Tibial nerve (tissue), 4 donors: ENCODE measurements at regions not wholly inside any gene's neighbourhood (a gene's known extent, or its start where the extent isn't known, plus 50 kb on each side); places are given as distances from the start of the nearest gene placed in this dataset.

Experiments used
- DNase-seq, 2 donors: peaks; one replicate each; pipeline ENCODE4 v3.0.0-alpha.2; 2019; ENCODE audit warnings: low spot score in 2 of 2
- H3K27ac ChIP-seq, 4 donors: fragments of 200-600 bp; sonication (generic) in 3 of 4; one replicate each; pipeline ENCODE4 v1.5.1; 2017 to 2019; ENCODE audit warnings: mild to moderate bottlenecking in 1 of 4
- H3K27me3 ChIP-seq, 2 donors: fragments of 200-600 bp; sonication (generic) in 1 of 2; one replicate each; pipeline versions ENCODE4 v1.5.1 to v1.6.0; 2017 to 2019
- H3K36me3 ChIP-seq, 3 donors: fragments of 200-600 bp; sonication (generic); one replicate each; pipeline ENCODE4 v1.5.1; 2018 to 2019
- H3K4me1 ChIP-seq, 4 donors: fragments of 200-600 bp; sonication (generic) in 3 of 4; one replicate each; pipeline ENCODE4 v1.5.1; 2017 to 2019
- H3K4me3 ChIP-seq, 4 donors: fragments of 200-600 bp; sonication (generic) in 3 of 4; one replicate each; pipeline ENCODE4 v1.5.1; 2017 to 2019; ENCODE audit warnings: mild to moderate bottlenecking in 1 of 4, moderate library complexity in 1 of 4
- H3K9me3 ChIP-seq, 4 donors: fragments of 200-600 bp; sonication (generic) in 3 of 4; one replicate each; pipeline ENCODE4 v1.5.1; 2017 to 2019
- EP300 ChIP-seq, 2 donors: sonication (generic); formaldehyde crosslinking; IDR thresholded peaks; one replicate each; pipeline ENCODE4 v1.6.1; 2017; ENCODE audit warnings: antibody characterized with exemption in 2 of 2, mild to moderate bottlenecking in 1 of 2
- POLR2A ChIP-seq, 2 donors: fragments of 450-650 bp; IDR thresholded peaks; one replicate each; pipeline ENCODE4 v1.6.1; 2017; ENCODE audit warnings: antibody characterized with exemption in 2 of 2, mild to moderate bottlenecking in 2 of 2, moderate library complexity in 2 of 2
- WGBS, 2 donors: methylation state at CpG; one replicate each; pipeline ENCODE4 v1.1.5; 2018; 5-methylcytosine and 5-hydroxymethylcytosine counted together
- TF ChIP-seq, protein P1 (sequence below), 5 experiments: fragments of 200-600 bp in 3 of 5; fragments of 450-650 bp in 2 of 5; sonication (generic) in 3 of 5; IDR thresholded peaks; one replicate each; pipeline ENCODE4 v1.5.1; 2016 to 2019; ENCODE audit warnings: antibody characterized with exemption in 5 of 5, mild to moderate bottlenecking in 3 of 5, moderate library complexity in 2 of 5

- Histone ChIP-seq H3K27me3 (no peaks in the 10 kb centered on the region), H3K36me3 (no peaks in the 10 kb centered on the region)
- WGBS, 2 donors = 60 to 75% methylated on average over 1 of the region's 1 CpG
Measured at GRCh38 chr7:8314566-8314965, 52.6 kb upstream of the ICA1 start.

DNA sequence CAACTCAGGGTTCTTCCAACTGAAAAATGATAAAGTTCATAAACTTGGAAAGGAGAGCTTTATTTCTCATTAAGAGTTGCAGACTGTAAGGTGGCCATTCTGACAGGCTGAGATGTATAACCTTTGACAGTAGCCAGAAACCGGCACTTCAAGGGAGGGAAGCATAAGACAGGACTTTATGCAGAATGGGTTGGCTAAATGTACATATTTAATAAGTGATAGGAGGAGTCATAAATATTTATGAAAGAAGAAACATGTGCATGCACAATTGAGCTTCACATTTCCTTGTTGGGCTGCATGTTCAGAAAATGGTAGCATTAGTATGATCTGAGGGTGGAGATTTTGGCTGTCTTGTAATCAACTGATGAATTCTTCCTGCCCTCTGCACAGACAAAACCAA lies 57.1 kb upstream of the ICA1 start:
- Histone ChIP-seq H3K27me3 (no peaks in the 10 kb centered on the region), H3K4me1 (no peaks in the 10 kb centered on the region), H3K9me3 (peaks cover 0 to 23% (median 0%) of the 10 kb centered on the region in 4 donors), H3K27ac (no peak overlapping the region), H3K36me3 (no peaks in the 10 kb centered on the region), H3K4me3 (no peak overlapping the region)
- TF ChIP-seq POLR2A (IDR thresholded peaks at IDR 0.05) (no peak), EP300 (IDR thresholded peaks at IDR 0.05) (no peak)
- TF ChIP-seq, protein P1, sequence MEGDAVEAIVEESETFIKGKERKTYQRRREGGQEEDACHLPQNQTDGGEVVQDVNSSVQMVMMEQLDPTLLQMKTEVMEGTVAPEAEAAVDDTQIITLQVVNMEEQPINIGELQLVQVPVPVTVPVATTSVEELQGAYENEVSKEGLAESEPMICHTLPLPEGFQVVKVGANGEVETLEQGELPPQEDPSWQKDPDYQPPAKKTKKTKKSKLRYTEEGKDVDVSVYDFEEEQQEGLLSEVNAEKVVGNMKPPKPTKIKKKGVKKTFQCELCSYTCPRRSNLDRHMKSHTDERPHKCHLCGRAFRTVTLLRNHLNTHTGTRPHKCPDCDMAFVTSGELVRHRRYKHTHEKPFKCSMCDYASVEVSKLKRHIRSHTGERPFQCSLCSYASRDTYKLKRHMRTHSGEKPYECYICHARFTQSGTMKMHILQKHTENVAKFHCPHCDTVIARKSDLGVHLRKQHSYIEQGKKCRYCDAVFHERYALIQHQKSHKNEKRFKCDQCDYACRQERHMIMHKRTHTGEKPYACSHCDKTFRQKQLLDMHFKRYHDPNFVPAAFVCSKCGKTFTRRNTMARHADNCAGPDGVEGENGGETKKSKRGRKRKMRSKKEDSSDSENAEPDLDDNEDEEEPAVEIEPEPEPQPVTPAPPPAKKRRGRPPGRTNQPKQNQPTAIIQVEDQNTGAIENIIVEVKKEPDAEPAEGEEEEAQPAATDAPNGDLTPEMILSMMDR (IDR thresholded peaks at IDR 0.05) = no peak
- DNase-seq = no peak
- WGBS, 2 donors = 83 to 87% methylated on average over 1 of the region's 1 CpG

More at GRCh38 chr7:8314566-8314965, 52.6 kb upstream of the ICA1 start:
- H3K9me3 ChIP-seq = peaks cover 0 to 37% (median 0%) of the 10 kb centered on the region in 4 donors
- no peak overlapping the region for H3K27ac ChIP-seq
- H3K4me3 ChIP-seq = no peak overlapping the region
- no peak for DNase-seq
- no peaks in the 10 kb centered on the region for H3K4me1 ChIP-seq
- TF ChIP-seq, protein P1 (IDR thresholded peaks at IDR 0.05) = no peak
- TF ChIP-seq POLR2A (IDR thresholded peaks at IDR 0.05) = no peak
- no peak for TF ChIP-seq EP300 (IDR thresholded peaks at IDR 0.05)

DNA sequence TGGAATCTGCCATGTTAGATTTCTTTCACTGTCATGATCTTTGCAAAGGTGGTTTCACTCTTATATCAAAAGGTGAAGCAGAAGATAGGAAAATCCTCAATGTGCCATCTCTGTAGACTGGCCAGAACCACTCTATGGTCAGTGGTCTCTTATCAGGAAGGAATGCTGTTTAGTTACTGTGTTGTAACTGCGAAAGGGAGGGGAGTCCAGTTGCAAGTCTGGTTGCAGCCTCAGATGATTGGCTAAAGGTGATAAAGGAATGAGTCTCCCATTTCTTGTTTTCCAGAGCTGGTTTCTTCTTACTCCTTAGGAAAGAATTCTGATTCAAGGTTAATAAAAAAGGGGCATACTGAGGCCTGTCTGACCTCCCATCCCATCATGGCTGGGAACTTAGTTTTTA lies 58.2 kb upstream of the ICA1 start:
- H3K4me1 ChIP-seq = no peaks in the 10 kb centered on the region
- no peaks in the 10 kb centered on the region for H3K36me3 ChIP-seq
- H3K9me3 ChIP-seq = peaks cover 0 to 12% (median 0%) of the 10 kb centered on the region in 4 donors
- 94% methylated on average over 1 of the region's 1 CpG for WGBS, 2 donors
- no peak overlapping the region for H3K4me3 ChIP-seq
- no peak overlapping the region for H3K27ac ChIP-seq
- H3K27me3 ChIP-seq = no peaks in the 10 kb centered on the region
- no peak for DNase-seq
- TF ChIP-seq, protein P1 (IDR thresholded peaks at IDR 0.05) = no peak
- no peak for TF ChIP-seq EP300 (IDR thresholded peaks at IDR 0.05)
- TF ChIP-seq POLR2A (IDR thresholded peaks at IDR 0.05) = no peak

DNA sequence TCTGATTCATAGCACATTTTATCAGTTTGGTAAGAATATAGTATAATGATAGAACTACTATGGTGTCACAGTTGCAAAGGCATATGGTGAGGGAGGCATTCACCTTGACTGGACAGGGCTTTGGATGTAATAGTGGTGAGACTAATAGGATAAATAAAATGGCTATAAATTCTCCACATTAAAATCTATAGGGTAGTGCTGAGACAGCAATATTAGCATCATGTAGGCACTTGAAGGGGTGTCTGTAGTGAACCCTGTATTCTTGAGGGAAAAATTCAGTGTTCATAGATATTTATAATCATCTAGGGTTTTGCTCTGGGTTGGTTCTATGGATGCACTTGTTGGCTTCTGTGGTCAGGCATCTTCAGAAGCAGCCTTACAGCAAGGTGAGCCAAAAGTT lies 59.3 kb upstream of the ICA1 start:
- Histone ChIP-seq H3K27me3 (no peaks in the 10 kb centered on the region), H3K4me1 (no peaks in the 10 kb centered on the region), H3K36me3 (no peaks in the 10 kb centered on the region), H3K9me3 (peaks cover 0 to 6% (median 0%) of the 10 kb centered on the region in 4 donors), H3K4me3 (no peak overlapping the region), H3K27ac (no peak overlapping the region)
- TF ChIP-seq EP300 (IDR thresholded peaks at IDR 0.05) = no peak
- TF ChIP-seq, protein P1 (IDR thresholded peaks at IDR 0.05) = no peak
- no peak for TF ChIP-seq POLR2A (IDR thresholded peaks at IDR 0.05)
- DNase-seq = no peak

DNA sequence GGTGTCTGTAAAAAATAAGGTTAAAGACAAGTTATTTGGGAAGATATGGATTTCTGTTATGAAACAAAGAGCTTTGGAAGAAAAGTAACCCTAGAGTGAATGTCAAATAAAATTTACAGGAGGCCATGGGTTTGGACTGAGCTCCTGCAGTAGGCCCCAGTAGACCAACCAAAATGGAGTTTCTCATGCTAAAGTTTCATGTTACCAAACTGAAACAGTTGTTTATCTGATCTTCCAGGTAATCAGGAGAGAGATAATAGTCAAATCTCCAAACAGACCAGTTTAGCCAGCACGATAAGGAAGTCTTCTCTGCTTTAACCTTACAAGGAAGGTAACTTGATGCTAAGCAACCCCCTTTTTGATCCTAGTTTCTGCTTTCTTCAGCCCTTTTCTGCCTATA lies 60.7 kb upstream of the ICA1 start:
- no peaks in the 10 kb centered on the region for H3K36me3 ChIP-seq

More for the DNA sequence above, 60.7 kb upstream of the ICA1 start:
- no peaks in the 10 kb centered on the region for H3K27me3 ChIP-seq
- H3K4me1 ChIP-seq = no peaks in the 10 kb centered on the region
- WGBS, 2 donors = 60 to 86% methylated on average over 1 of the region's 1 CpG
- H3K27ac ChIP-seq = no peak overlapping the region
- peaks cover 0 to 6% (median 0%) of the 10 kb centered on the region in 4 donors for H3K9me3 ChIP-seq
- H3K4me3 ChIP-seq = no peak overlapping the region
- no peak for DNase-seq
- TF ChIP-seq EP300 (IDR thresholded peaks at IDR 0.05) (no peak), POLR2A (IDR thresholded peaks at IDR 0.05) (no peak)
- TF ChIP-seq, protein P1 (IDR thresholded peaks at IDR 0.05) = no peak
